ENCODE measurements at regions not wholly inside any gene's neighbourhood (a gene's known extent, or its start where the extent isn't known, plus 50 kb on each side); places are given as distances from the start of the nearest gene placed in this dataset.

- TF ChIP-seq ZNF407 (IDR thresholded peaks at IDR 0.05; ENCODE audit: low read depth): no peak
These were observed 652.6 kb downstream of the CCDC171 start (continued) for GRCh38 chr9:16205455-16205854.

GRCh38 chr9:16206518-16206917 is 653.7 kb downstream of the CCDC171 start:
- no peak overlapping the region for H3K4me3 ChIP-seq
- H3K9me3 ChIP-seq (replicated peaks; ENCODE audit: control insufficient read depth, insufficient read depth, low read depth, low read length): no peaks in the 10 kb centered on the region
- intact Hi-C loops (cut with micrococcal nuclease): no loop called here
- CTCF ChIA-PET (ENCODE audit: low intra/inter-chr PET ratio): no interaction called here
- H3K79me2 ChIP-seq (ENCODE audit: control insufficient read depth, insufficient read depth, low read length): no peaks in the 10 kb centered on the region
- H3K4me2 ChIP-seq (ENCODE audit: insufficient read depth, low read length): no peak overlapping the region
- no peak overlapping the region for H3K9ac ChIP-seq (ENCODE audit: insufficient read depth in 1 of 2, low read depth in 2 of 2, low read length in 2 of 2)
- H3K9me1 ChIP-seq (ENCODE audit: control insufficient read depth, insufficient read depth, low read length): no peaks in the 10 kb centered on the region
- H3K36me3 ChIP-seq (ENCODE audit: control insufficient read depth, insufficient read depth, low read length): no peaks in the 10 kb centered on the region
- BruUV-seq (replicated peaks): no TSS peak
- no peak for DNase-seq (ENCODE audit: extremely low read depth in 1 of 4, low spot score in 3 of 4)
- POLR2A ChIA-PET: no interaction called here
- no peaks in the 10 kb centered on the region for H4K20me1 ChIP-seq (replicated peaks; ENCODE audit: control insufficient read depth, insufficient read depth, low read length)
- 3% methylated on average over 3 of the region's 3 CpGs for WGBS (ENCODE audit: insufficient coverage, low coverage, missing lambda C conversion rate)
- H2AFZ ChIP-seq (ENCODE audit: low read depth, low read length): no peak overlapping the region
- in situ Hi-C loops (cut with MboI): no loop called here
- TF ChIP-seq EZH2 (IDR thresholded peaks at IDR 0.05; ENCODE audit: borderline replicate concordance, low read depth, low read length): no peak
- TF ChIP-seq MECOM (CRISPR knock-in tag; IDR thresholded peaks at IDR 0.05): no peak
- TF ChIP-seq ETV5 (CRISPR knock-in tag; IDR thresholded peaks at IDR 0.05; ENCODE audit: low read depth): no peak
- no peak for TF ChIP-seq GTF2A2 (tag; IDR thresholded peaks at IDR 0.05)
- no peak for TF ChIP-seq DEAF1 (CRISPR knock-in tag; IDR thresholded peaks at IDR 0.05)
- no peak for TF ChIP-seq NR1H2 (CRISPR knock-in tag; IDR thresholded peaks at IDR 0.05)
- no peak for TF ChIP-seq CAMTA2 (CRISPR knock-in tag; conservative IDR thresholded peaks at IDR 0.05)
- no peak for FAIRE-seq
- no peaks in the 10 kb centered on the region for H3K27me3 ChIP-seq (ENCODE audit: control insufficient read depth in 2 of 2, insufficient read depth in 2 of 2, low read length in 2 of 2)
- no peaks in the 10 kb centered on the region for H3K4me1 ChIP-seq (replicated peaks in 1 of 2; ENCODE audit: control insufficient read depth in 2 of 2, insufficient read depth in 2 of 2, low read length in 2 of 2)
- H3K27ac ChIP-seq (ENCODE audit: extremely low read depth, low read depth, low read length): no peak overlapping the region
- ATAC-seq: no peak

Measured in K562 (cell line).